GM12878 (cell line): ENCODE measurements at regions not wholly inside any gene's neighbourhood (a gene's known extent, or its start where the extent isn't known, plus 50 kb on each side); places are given as distances from the start of the nearest gene placed in this dataset.

ENCODE experiments used
- BCL11A ChIP-seq: IDR thresholded peaks from 2 replicates; pipeline ENCODE4 v1.6.1; 2011; ENCODE audit warnings: low read depth, low read length
- BRCA1 ChIP-seq: IDR thresholded peaks from 2 replicates; pipeline ENCODE4 v1.6.1; 2011; ENCODE audit warnings: low read depth, low read length, improper control_type of control experiment
- CBFB ChIP-seq: IDR thresholded peaks from 2 replicates; pipeline ENCODE4 v1.6.1; 2016; ENCODE audit warnings: antibody characterized with exemption, low read depth
- CHD1 ChIP-seq: IDR thresholded peaks from 2 replicates; pipeline ENCODE4 v1.6.1; 2012; ENCODE audit warnings: low read depth, low read length, improper control_type of control experiment
- EP300 ChIP-seq, 2 experiments: fragments of 150-350 bp in 1 of 2; IDR thresholded peaks; 2 replicates each; pipeline ENCODE4 v1.6.1; 2011 to 2012; ENCODE audit warnings: low read depth in 2 of 2, low read length in 2 of 2, borderline replicate concordance in 1 of 2, improper control_type of control experiment in 1 of 2, inconsistent platforms in 1 of 2; ENCODE audit not compliant: control insufficient read depth in 1 of 2
- EZH2 ChIP-seq: IDR thresholded peaks from 2 replicates; pipeline ENCODE4 v1.6.1; 2012; ENCODE audit warnings: low read depth, mild to moderate bottlenecking, control low read depth, inconsistent platforms, low read length, borderline replicate concordance; ENCODE audit not compliant: control insufficient read depth
- MXI1 ChIP-seq: fragments of 150-350 bp; IDR thresholded peaks from 2 replicates; pipeline ENCODE4 v1.6.1; 2011; ENCODE audit warnings: low read depth, mild to moderate bottlenecking, inconsistent platforms, low read length, improper control_type of control experiment
- NRF1 ChIP-seq: conservative IDR thresholded peaks from 2 replicates; pipeline ENCODE4 v1.6.1; 2011; ENCODE audit warnings: mild to moderate bottlenecking, low read depth, low read length, improper control_type of control experiment
- POLR2AphosphoS5 ChIP-seq: IDR thresholded peaks from 2 replicates; pipeline ENCODE4 v1.6.1; 2011; ENCODE audit warnings: mild to moderate bottlenecking, low read length, inconsistent platforms
- ZNF24 ChIP-seq: fragments of 450-650 bp; IDR thresholded peaks from 2 replicates; pipeline ENCODE4 v1.6.1; 2017; ENCODE audit warnings: antibody characterized with exemption, mild to moderate bottlenecking
- ZZZ3 ChIP-seq: IDR thresholded peaks from 2 replicates; pipeline ENCODE4 v1.6.1; 2011; ENCODE audit warnings: low read depth; ENCODE audit not compliant: control insufficient read depth, insufficient read length
- TF ChIP-seq, protein P1 (sequence below), 3 experiments: IDR thresholded peaks in 2 of 3; conservative IDR thresholded peaks in 1 of 3; 2 replicates each; pipeline ENCODE4 v1.5.1; 2011; ENCODE audit warnings: low read depth in 3 of 3, low read length in 3 of 3, mild to moderate bottlenecking in 3 of 3, control low read depth in 2 of 3, moderate library complexity in 2 of 3, inconsistent platforms in 1 of 3, mixed read lengths in 1 of 3; ENCODE audit not compliant: control insufficient read depth in 2 of 3, insufficient read depth in 1 of 3; ENCODE audit errors: extremely low read depth in 1 of 3
- TF ChIP-seq, protein P2 (sequence below): IDR thresholded peaks from 2 replicates; pipeline ENCODE4 v1.6.1; 2012; ENCODE audit warnings: low read depth, low read length, improper control_type of control experiment
- TF ChIP-seq, protein P3 (sequence below): fragments of 450-650 bp; IDR thresholded peaks from 2 replicates; pipeline ENCODE4 v1.6.1; 2016; ENCODE audit warnings: mild to moderate bottlenecking, moderate library complexity, borderline replicate concordance

DNA sequence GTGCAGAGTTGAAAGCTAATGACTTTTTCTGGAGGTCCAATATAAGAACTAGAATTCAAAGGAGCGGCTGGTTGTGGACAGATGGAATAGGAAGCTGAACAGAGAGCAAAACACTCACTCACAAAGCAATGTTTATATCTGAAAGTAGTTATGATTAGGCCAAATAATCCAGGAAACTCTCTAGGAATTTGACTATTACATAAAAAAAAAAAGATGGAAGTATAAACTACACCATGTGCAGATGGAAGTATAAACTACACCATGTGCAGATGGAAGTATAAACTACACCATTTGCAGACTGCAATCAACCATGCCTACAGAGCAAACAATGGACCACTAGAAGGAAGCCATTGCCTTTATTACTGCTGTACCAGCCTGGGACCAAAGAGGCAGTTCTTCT is 771.1 kb downstream of the BRINP3 start:
- no peak for TF ChIP-seq CHD1
- no peak for TF ChIP-seq NRF1
- TF ChIP-seq MXI1: no peak
- TF ChIP-seq, protein P1, sequence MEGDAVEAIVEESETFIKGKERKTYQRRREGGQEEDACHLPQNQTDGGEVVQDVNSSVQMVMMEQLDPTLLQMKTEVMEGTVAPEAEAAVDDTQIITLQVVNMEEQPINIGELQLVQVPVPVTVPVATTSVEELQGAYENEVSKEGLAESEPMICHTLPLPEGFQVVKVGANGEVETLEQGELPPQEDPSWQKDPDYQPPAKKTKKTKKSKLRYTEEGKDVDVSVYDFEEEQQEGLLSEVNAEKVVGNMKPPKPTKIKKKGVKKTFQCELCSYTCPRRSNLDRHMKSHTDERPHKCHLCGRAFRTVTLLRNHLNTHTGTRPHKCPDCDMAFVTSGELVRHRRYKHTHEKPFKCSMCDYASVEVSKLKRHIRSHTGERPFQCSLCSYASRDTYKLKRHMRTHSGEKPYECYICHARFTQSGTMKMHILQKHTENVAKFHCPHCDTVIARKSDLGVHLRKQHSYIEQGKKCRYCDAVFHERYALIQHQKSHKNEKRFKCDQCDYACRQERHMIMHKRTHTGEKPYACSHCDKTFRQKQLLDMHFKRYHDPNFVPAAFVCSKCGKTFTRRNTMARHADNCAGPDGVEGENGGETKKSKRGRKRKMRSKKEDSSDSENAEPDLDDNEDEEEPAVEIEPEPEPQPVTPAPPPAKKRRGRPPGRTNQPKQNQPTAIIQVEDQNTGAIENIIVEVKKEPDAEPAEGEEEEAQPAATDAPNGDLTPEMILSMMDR (IDR thresholded peaks at IDR 0.05 in 2 of 3, conservative IDR thresholded peaks at IDR 0.05 in 1 of 3; ENCODE audit: control insufficient read depth in 2 of 3, extremely low read depth in 1 of 3, insufficient read depth in 1 of 3, low read depth in 3 of 3, low read length in 3 of 3): no peak
- no peak for TF ChIP-seq CBFB
- TF ChIP-seq ZZZ3: no peak
- TF ChIP-seq EZH2: no peak
- TF ChIP-seq BCL11A: no peak
- TF ChIP-seq, protein P2, sequence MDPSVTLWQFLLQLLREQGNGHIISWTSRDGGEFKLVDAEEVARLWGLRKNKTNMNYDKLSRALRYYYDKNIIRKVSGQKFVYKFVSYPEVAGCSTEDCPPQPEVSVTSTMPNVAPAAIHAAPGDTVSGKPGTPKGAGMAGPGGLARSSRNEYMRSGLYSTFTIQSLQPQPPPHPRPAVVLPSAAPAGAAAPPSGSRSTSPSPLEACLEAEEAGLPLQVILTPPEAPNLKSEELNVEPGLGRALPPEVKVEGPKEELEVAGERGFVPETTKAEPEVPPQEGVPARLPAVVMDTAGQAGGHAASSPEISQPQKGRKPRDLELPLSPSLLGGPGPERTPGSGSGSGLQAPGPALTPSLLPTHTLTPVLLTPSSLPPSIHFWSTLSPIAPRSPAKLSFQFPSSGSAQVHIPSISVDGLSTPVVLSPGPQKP: no peak
- no peak for TF ChIP-seq BRCA1
- no peak for TF ChIP-seq EP300 (IDR thresholded peaks at IDR 0.05; ENCODE audit: borderline replicate concordance in 1 of 2, control insufficient read depth in 1 of 2, low read depth in 2 of 2, low read length in 2 of 2)
- TF ChIP-seq, protein P3, sequence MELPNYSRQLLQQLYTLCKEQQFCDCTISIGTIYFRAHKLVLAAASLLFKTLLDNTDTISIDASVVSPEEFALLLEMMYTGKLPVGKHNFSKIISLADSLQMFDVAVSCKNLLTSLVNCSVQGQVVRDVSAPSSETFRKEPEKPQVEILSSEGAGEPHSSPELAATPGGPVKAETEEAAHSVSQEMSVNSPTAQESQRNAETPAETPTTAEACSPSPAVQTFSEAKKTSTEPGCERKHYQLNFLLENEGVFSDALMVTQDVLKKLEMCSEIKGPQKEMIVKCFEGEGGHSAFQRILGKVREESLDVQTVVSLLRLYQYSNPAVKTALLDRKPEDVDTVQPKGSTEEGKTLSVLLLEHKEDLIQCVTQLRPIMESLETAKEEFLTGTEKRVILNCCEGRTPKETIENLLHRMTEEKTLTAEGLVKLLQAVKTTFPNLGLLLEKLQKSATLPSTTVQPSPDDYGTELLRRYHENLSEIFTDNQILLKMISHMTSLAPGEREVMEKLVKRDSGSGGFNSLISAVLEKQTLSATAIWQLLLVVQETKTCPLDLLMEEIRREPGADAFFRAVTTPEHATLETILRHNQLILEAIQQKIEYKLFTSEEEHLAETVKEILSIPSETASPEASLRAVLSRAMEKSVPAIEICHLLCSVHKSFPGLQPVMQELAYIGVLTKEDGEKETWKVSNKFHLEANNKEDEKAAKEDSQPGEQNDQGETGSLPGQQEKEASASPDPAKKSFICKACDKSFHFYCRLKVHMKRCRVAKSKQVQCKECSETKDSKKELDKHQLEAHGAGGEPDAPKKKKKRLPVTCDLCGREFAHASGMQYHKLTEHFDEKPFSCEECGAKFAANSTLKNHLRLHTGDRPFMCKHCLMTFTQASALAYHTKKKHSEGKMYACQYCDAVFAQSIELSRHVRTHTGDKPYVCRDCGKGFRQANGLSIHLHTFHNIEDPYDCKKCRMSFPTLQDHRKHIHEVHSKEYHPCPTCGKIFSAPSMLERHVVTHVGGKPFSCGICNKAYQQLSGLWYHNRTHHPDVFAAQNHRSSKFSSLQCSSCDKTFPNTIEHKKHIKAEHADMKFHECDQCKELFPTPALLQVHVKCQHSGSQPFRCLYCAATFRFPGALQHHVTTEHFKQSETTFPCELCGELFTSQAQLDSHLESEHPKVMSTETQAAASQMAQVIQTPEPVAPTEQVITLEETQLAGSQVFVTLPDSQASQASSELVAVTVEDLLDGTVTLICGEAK: no peak
- TF ChIP-seq POLR2AphosphoS5: no peak
- TF ChIP-seq ZNF24: no peak
